B cell (primary cell): ENCODE measurements at regions not wholly inside any gene's neighbourhood (a gene's known extent, or its start where the extent isn't known, plus 50 kb on each side); places are given as distances from the start of the nearest gene placed in this dataset.

Source experiments
- CTCF ChIP-seq: fragments of 200-600 bp; IDR thresholded peaks from one replicate; pipeline ENCODE4 v1.8.0; 2022; ENCODE audit warnings: antibody characterized with exemption, mild to moderate bottlenecking
- EZH2 ChIP-seq: IDR thresholded peaks from 2 replicates; pipeline ENCODE4 v1.6.1; 2012; ENCODE audit warnings: borderline replicate concordance, low read depth, mild to moderate bottlenecking, moderate library complexity, low read length; ENCODE audit not compliant: insufficient read depth, poor library complexity, severe bottlenecking

DNA sequence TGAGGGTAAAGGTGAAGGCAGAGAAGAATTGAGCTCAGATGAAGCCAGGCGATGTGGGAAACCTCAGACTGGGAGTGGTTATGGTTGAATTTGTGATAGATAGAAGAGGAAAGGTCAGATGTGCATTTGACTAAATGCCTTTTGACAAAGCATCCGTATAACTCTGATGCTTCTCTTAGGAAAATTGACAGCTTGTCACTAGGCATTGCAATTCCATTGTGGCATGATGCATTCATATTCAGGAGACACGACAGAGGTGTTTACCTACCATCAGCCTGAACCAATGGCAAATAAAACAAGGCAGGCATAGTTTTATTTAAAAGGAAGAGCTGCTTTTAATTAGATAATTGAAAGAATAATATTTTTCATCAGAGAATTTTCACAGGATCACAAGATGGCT lies 325.1 kb upstream of the IGFBP7 start:
- TF ChIP-seq CTCF = no peak
- no peak for TF ChIP-seq EZH2
